ENCODE measurements at regions not wholly inside any gene's neighbourhood (a gene's known extent, or its start where the extent isn't known, plus 50 kb on each side); places are given as distances from the start of the nearest gene placed in this dataset.
"Not testable (repeated sequence)": the region's sequence is repeated elsewhere in the genome, so short reads cannot be mapped to it uniquely, and the experiment has no call there.

- no peak for DNase-seq
Measured at GRCh38 chr13:54742984-54743383, 1714.4 kb downstream of the OLFM4 start.

GRCh38 chr13:54744747-54745146 is 1716.1 kb downstream of the OLFM4 start:
- DNase-seq = no peak

GRCh38 chr13:54750521-54750920 is 1721.9 kb downstream of the OLFM4 start:
- DNase-seq = no peak

- no peak for DNase-seq
Measured at GRCh38 chr13:54758795-54759194, 1730.2 kb downstream of the OLFM4 start.

- DNase-seq = no peak
Measured at GRCh38 chr13:54768214-54768613, 1739.6 kb downstream of the OLFM4 start.

GRCh38 chr13:54775501-54776191 is 1747.0 kb downstream of the OLFM4 start:
- no peak for DNase-seq

- DNase-seq = no peak
Measured at GRCh38 chr13:54787754-54788153, 1759.1 kb downstream of the OLFM4 start.

- DNase-seq = no peak
Measured at GRCh38 chr13:54799621-54800226, 1771.1 kb downstream of the OLFM4 start.

GRCh38 chr13:54802226-54802625 is 1773.6 kb downstream of the OLFM4 start:
- DNase-seq = no peak

GRCh38 chr13:54805743-54806142 is 1777.1 kb downstream of the OLFM4 start:
- DNase-seq = no peak

GRCh38 chr13:54821938-54822470 is 1793.4 kb downstream of the OLFM4 start:
- not testable (repeated sequence) for DNase-seq

GRCh38 chr13:54829391-54830068 is 1800.9 kb downstream of the OLFM4 start:
- not testable (repeated sequence) for DNase-seq

- DNase-seq = no peak
Measured at GRCh38 chr13:54836273-54836672, 1807.7 kb downstream of the OLFM4 start.

GRCh38 chr13:54841682-54842081 is 1813.1 kb downstream of the OLFM4 start:
- DNase-seq = no peak

GRCh38 chr13:54845351-54845965 is 1816.8 kb downstream of the OLFM4 start:
- DNase-seq = no peak

- DNase-seq = no peak
Measured at GRCh38 chr13:54852831-54853230, 1824.2 kb downstream of the OLFM4 start.

- DNase-seq = no peak
Measured at GRCh38 chr13:54859827-54860226, 1831.2 kb downstream of the OLFM4 start.

- no peak for DNase-seq
Measured at GRCh38 chr13:54875111-54875510, 1846.5 kb downstream of the OLFM4 start.

- DNase-seq = no peak
Measured at GRCh38 chr13:54879036-54879435, 1850.4 kb downstream of the OLFM4 start.

GRCh38 chr13:54884682-54885081 is 1856.1 kb downstream of the OLFM4 start:
- DNase-seq = no peak

GRCh38 chr13:54890976-54891375 is 1862.4 kb downstream of the OLFM4 start:
- no peak for DNase-seq

- DNase-seq = no peak
Measured at GRCh38 chr13:54901316-54901715, 1872.7 kb downstream of the OLFM4 start.

GRCh38 chr13:54912367-54912766 is 1883.8 kb downstream of the OLFM4 start:
- DNase-seq = no peak

- no peak for DNase-seq
Measured at GRCh38 chr13:54913668-54914067, 1885.1 kb downstream of the OLFM4 start.
